SK-N-SH (cell line): ENCODE measurements at regions not wholly inside any gene's neighbourhood (a gene's known extent, or its start where the extent isn't known, plus 50 kb on each side); places are given as distances from the start of the nearest gene placed in this dataset.

Source experiments
- CTCF ChIA-PET: fragments of 300-600, 350-600 bp; formaldehyde crosslinking; extraction: SDS; loops from one replicate; lab custom pipeline; 2021; lab: Yijun Ruan, JAX
- POLR2A ChIA-PET: fragments of 350-600 bp; sonication (Branson Sonifier 250); formaldehyde crosslinking; extraction: SDS; loops from one replicate; lab custom pipeline; 2020; ENCODE audit warnings: antibody characterized with exemption, inconsistent platforms; lab: Yijun Ruan, JAX
- DNase-seq: peaks from one replicate; pipeline ENCODE4 v3.0.0; 2012
- H2AFZ ChIP-seq: fragments of 200-600 bp; sonication (generic); 2 replicates; pipeline ENCODE4 v1.8.1; 2016; ENCODE audit warnings: antibody characterized with exemption, mild to moderate bottlenecking, low read depth
- H3F3A ChIP-seq: fragments of 200-600 bp; sonication (generic); replicated peaks from 2 replicates; pipeline ENCODE3; 2016; ENCODE audit warnings: antibody characterized with exemption, mild to moderate bottlenecking; ENCODE audit not compliant: insufficient read depth
- H3K27ac ChIP-seq, 2 experiments: fragments of 200-500 bp in 1 of 2; fragments of 200-600 bp in 1 of 2; sonication (Bioruptor generic) in 1 of 2; sonication (generic), shearing (Covaris generic) in 1 of 2; 2 replicates each; pipeline versions ENCODE4 v1.5.1 to v1.6.1; 2014 to 2016; ENCODE audit warnings: low read depth in 2 of 2, inconsistent platforms in 1 of 2, low read length in 1 of 2, mild to moderate bottlenecking in 1 of 2, mixed read lengths in 1 of 2
- H3K27me3 ChIP-seq: fragments of 200-600 bp; sonication (generic), shearing (Covaris generic); 2 replicates; pipeline ENCODE4 v1.6.1; 2016; ENCODE audit warnings: mixed run types; ENCODE audit not compliant: insufficient read depth
- H3K36me3 ChIP-seq, 2 experiments: fragments of 200-500 bp in 1 of 2; fragments of 200-600 bp in 1 of 2; sonication (Bioruptor generic) in 1 of 2; sonication (generic) in 1 of 2; replicated peaks in 1 of 2; 2 replicates each; pipeline versions ENCODE3 to v1.5.1; 2014 to 2016; ENCODE audit warnings: low read length in 1 of 2, mild to moderate bottlenecking in 1 of 2; ENCODE audit not compliant: insufficient read depth in 2 of 2, control insufficient read depth in 1 of 2
- H3K4me1 ChIP-seq, 2 experiments: fragments of 200-500 bp in 1 of 2; fragments of 200-600 bp in 1 of 2; sonication (Bioruptor generic) in 1 of 2; sonication (generic), shearing (Covaris generic) in 1 of 2; 2 replicates each; pipeline versions ENCODE4 v1.5.1 to v1.6.1; 2014 to 2016; ENCODE audit warnings: low read depth in 1 of 2, low read length in 1 of 2, mixed run types in 1 of 2; ENCODE audit not compliant: insufficient read depth in 2 of 2, control insufficient read depth in 1 of 2
- H3K4me2 ChIP-seq: fragments of 200-600 bp; sonication (generic), shearing (Covaris generic); 2 replicates; pipeline ENCODE4 v1.6.1; 2017; ENCODE audit warnings: mixed run types
- H3K4me3 ChIP-seq, 2 experiments: fragments of 200-500 bp in 1 of 2; fragments of 200-600 bp in 1 of 2; sonication (Bioruptor generic) in 1 of 2; sonication (generic), shearing (Covaris generic) in 1 of 2; 2 replicates each; pipeline versions ENCODE4 v1.5.1 to v1.8.1; 2014 to 2016; ENCODE audit warnings: low read depth in 2 of 2, inconsistent platforms in 1 of 2, low read length in 1 of 2, mild to moderate bottlenecking in 1 of 2, mixed read lengths in 1 of 2, moderate library complexity in 1 of 2
- H3K79me2 ChIP-seq: fragments of 200-600 bp; sonication (generic); 2 replicates; pipeline ENCODE4 v1.8.1; 2017; ENCODE audit warnings: mild to moderate bottlenecking; ENCODE audit not compliant: insufficient read depth
- H3K9ac ChIP-seq: fragments of 200-600 bp; sonication (generic); 2 replicates; pipeline ENCODE4 v1.6.1; 2017; ENCODE audit warnings: mixed run types
- H3K9me2 ChIP-seq: fragments of 200-600 bp; sonication (generic); 2 replicates; pipeline ENCODE4 v1.6.1; 2017; ENCODE audit warnings: mixed run types
- H3K9me3 ChIP-seq: fragments of 200-600 bp; sonication (generic); 2 replicates; pipeline ENCODE4 v1.6.1; 2017; ENCODE audit warnings: mixed run types, mild to moderate bottlenecking, moderate library complexity
- H4K20me1 ChIP-seq: fragments of 200-600 bp; sonication (generic); 2 replicates; pipeline ENCODE4 v1.6.1; 2017; ENCODE audit warnings: mild to moderate bottlenecking, mixed run types; ENCODE audit not compliant: insufficient read depth
- CHD2 ChIP-seq: fragments of 150-350 bp; IDR thresholded peaks from 2 replicates; pipeline ENCODE4 v1.6.1; 2018; ENCODE audit warnings: low read length; ENCODE audit not compliant: partially characterized antibody
- CTCF ChIP-seq: fragments of 200-600 bp; sonication (generic); IDR thresholded peaks from 2 replicates; pipeline ENCODE4 v1.6.1; 2017; ENCODE audit warnings: antibody characterized with exemption, mild to moderate bottlenecking, moderate library complexity
- FOXJ3 ChIP-seq: sonication (generic); formaldehyde crosslinking; IDR thresholded peaks from 2 replicates; pipeline ENCODE4 v1.5.1; 2020; ENCODE audit warnings: mild to moderate bottlenecking, missing genetic modification reagents
- FOXM1 ChIP-seq: IDR thresholded peaks from 2 replicates; pipeline ENCODE4 v1.4.0; 2012; ENCODE audit warnings: low read depth, mild to moderate bottlenecking
- MAX ChIP-seq: IDR thresholded peaks from 2 replicates; pipeline ENCODE4 v1.4.0; 2012; ENCODE audit warnings: low read depth
- MXI1 ChIP-seq: IDR thresholded peaks from 2 replicates; pipeline ENCODE4 v1.6.1; 2012; ENCODE audit warnings: mild to moderate bottlenecking, low read depth, low read length, improper control_type of control experiment
- RAD21 ChIP-seq: IDR thresholded peaks from 2 replicates; pipeline ENCODE4 v1.6.1; 2012; ENCODE audit warnings: mild to moderate bottlenecking, low read length
- REST ChIP-seq: IDR thresholded peaks from 2 replicates; pipeline ENCODE4 v1.6.1; 2012; ENCODE audit warnings: mild to moderate bottlenecking, low read depth, low read length, moderate library complexity
- SIN3A ChIP-seq: IDR thresholded peaks from 2 replicates; pipeline ENCODE4 v1.6.1; 2012; ENCODE audit warnings: low read depth, mild to moderate bottlenecking, low read length, moderate library complexity, borderline replicate concordance
- TCF12 ChIP-seq: IDR thresholded peaks from 2 replicates; pipeline ENCODE4 v1.4.0; 2012
- USF2 ChIP-seq: fragments of 150-350 bp; IDR thresholded peaks from 2 replicates; pipeline ENCODE4 v1.6.1; 2017; ENCODE audit warnings: antibody characterized with exemption, low read length, low read depth, borderline replicate concordance
- ZBTB33 ChIP-seq: IDR thresholded peaks from 2 replicates; pipeline ENCODE4 v1.4.0; 2012; ENCODE audit warnings: low read depth, borderline replicate concordance
- WGBS: methylation state at CpG from one replicate; pipeline ENCODE4 v1.1.6; 2017; ENCODE audit warnings: low lambda C conversion rate; 5-methylcytosine and 5-hydroxymethylcytosine counted together

GRCh38 chr2:239601880-239602279, 201.1 kb upstream of the HDAC4 start:
- Histone ChIP-seq H3K4me1 (no peaks in the 10 kb centered on the region; a peak in 1 of 4 replicates), H3K36me3 (no peaks in the 10 kb centered on the region), H3K4me3 (no peak overlapping the region), H2AFZ (no peak overlapping the region), H3K27me3 (no peaks in the 10 kb centered on the region), H3K9me2 (no peaks in the 10 kb centered on the region), H3K27ac (no peak overlapping the region), H3K9me3 (no peaks in the 10 kb centered on the region), H3F3A (no peaks in the 10 kb centered on the region), H3K9ac (no peak overlapping the region), H4K20me1 (no peaks in the 10 kb centered on the region), H3K79me2 (no peaks in the 10 kb centered on the region), H3K4me2 (no peak overlapping the region)
- POLR2A ChIA-PET: no interaction called here
- TF ChIP-seq RAD21 (no peak), MAX (no peak), MXI1 (no peak), CTCF (no peak), FOXJ3 (CRISPR knock-in tag) (no peak), USF2 (no peak), CHD2 (no peak), REST (no peak)
- no peak for DNase-seq
- 60% methylated on average over 7 of the region's 7 CpGs for WGBS
- CTCF ChIA-PET: interaction anchor here (0.7 kb wide), 1 partner anchor 527 kb away, joined by 3 read pairs; no protein-coding TSS in a partner anchor

GRCh38 chr2:239601201-239601851, 200.5 kb upstream of the HDAC4 start:
- H4K20me1 ChIP-seq: no peaks in the 10 kb centered on the region
- H3K27ac ChIP-seq: no peak overlapping the region
- H3K36me3 ChIP-seq: no peaks in the 10 kb centered on the region
- ChIA-PET CTCF (interaction anchor here (0.6 kb wide), 1 partner anchor 509 kb away, joined by 3 read pairs; no protein-coding TSS in a partner anchor), POLR2A (no interaction called here)
- H3K4me1 ChIP-seq: peaks cover 0 to 1% of the 10 kb centered on the region in 2 experiments; a peak in 1 of 4 replicates
- no peak overlapping the region for H2AFZ ChIP-seq
- H3K9ac ChIP-seq: no peak overlapping the region
- DNase-seq: no peak
- WGBS: 54% methylated on average over 13 of the region's 15 CpGs
- no peaks in the 10 kb centered on the region for H3K27me3 ChIP-seq
- no peak overlapping the region for H3K4me2 ChIP-seq
- H3F3A ChIP-seq: no peaks in the 10 kb centered on the region
- no peak overlapping the region for H3K4me3 ChIP-seq
- no peaks in the 10 kb centered on the region for H3K9me3 ChIP-seq
- H3K9me2 ChIP-seq: no peaks in the 10 kb centered on the region
- H3K79me2 ChIP-seq: no peaks in the 10 kb centered on the region
- TF ChIP-seq ZBTB33 (no peak), RAD21 (no peak), FOXJ3 (CRISPR knock-in tag) (no peak), TCF12 (no peak), FOXM1 (no peak), SIN3A (no peak), REST (no peak)
